Renal cortex interstitium (tissue), 11 donors: ENCODE measurements at regions not wholly inside any gene's neighbourhood (a gene's known extent, or its start where the extent isn't known, plus 50 kb on each side); places are given as distances from the start of the nearest gene placed in this dataset.
"Not testable (repeated sequence)": the region's sequence is repeated elsewhere in the genome, so short reads cannot be mapped to it uniquely, and the experiment has no call there.

ENCODE experiments used
- DNase-seq, 11 donors: peaks; one replicate each; pipeline ENCODE4 v3.0.0-alpha.2; 2013; ENCODE audit warnings: low read depth in 9 of 11, low spot score in 4 of 11; ENCODE audit errors: extremely low read depth in 1 of 11

DNA sequence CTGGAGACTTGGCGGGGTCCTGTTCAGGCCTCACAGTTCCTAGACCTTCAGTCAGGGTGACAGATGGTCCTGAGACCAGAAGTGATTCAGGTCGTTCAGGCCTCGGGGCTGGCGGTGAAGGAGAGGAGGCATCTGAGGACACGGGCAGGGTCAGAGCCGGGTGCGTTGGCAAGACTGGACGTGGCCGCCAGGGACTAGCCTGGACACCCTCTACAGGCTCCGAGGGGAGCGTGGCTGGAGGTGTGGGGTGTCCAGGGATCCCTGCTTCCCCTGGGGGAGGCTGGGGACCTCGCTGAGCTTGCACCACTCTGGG is 64.0 kb upstream of the TARDBP start:
- DNase-seq, result no peak

DNA sequence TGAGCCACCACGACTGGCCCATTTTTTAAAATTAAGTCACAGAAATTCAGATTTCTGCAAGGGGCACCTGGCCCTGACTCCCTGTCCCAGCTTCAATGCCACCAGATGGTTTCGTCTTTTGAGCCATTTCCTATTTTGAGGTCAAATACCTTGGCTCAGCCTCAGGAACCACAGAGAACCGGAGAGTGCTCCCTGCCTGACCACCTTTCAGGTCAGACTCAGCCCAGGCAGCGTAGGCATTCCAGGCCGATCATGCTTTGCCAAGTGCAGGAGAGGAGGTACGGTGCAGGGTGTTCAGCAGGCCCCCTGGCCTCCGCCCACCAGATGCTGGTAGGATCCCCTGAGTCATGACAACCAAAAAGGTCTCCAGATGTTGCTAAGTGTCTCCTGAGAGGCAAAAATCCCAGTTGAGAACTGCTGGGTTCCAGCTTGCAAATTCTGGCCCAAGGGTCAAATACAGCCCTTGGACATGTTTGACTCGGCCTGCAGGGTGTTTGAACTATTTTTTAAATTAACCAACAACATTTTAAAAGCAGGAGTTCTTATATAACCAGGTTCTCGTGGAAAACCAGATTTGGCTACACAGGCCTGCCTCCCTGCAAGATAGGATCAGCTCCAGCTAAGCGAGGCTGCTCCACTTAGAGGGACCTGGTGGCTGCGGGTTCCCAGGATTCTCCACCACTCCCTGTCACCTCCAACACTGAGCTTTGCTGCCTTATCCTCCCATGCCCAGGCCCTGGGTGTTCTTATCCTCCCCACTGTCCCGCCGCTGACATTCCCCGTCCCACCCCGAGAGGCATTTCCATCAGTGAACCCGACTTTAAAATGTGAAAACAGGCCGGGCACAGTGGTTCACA is 61.9 kb upstream of the TARDBP start:
- no peak for DNase-seq

DNA sequence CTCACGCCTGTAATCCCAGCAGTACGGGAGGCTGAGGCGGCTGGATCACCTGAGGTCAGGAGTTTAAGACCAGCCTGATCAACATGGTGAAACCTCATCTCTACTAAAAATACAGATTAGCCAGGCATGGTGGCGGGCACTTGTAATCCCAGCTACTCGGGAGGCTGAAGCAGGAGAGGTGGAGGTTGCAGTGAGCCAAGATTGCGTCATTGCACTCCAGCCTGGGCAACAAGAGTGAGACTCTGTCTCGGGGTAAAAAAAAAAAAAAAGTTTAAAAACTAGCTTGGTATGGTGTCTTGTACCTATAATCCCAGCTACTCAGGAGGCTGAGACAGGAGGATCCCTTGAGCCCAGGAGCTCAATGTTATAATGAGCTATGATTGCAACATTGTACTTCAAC is 61.2 kb upstream of the TARDBP start:
- DNase-seq, result not testable (repeated sequence)

DNA sequence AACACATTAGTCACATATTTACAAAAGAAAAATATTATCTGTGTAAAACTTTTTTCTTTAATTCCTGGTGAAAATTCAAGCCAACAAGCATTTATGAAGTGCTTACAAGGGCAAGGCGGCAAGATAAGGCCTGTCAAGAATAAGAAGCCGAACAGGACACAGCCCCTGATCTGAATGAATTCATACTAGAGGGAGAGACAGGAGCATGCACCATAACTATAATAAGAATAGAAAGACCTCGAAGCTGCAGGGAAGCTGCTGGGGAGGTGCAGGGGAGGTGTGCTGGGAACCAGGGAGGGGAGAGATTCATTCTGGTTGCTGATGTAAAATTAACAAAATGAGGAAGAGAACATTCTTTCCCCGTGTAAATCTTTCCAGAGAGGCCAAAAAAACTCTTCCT is 60.5 kb upstream of the TARDBP start:
- DNase-seq, result no peak

DNA sequence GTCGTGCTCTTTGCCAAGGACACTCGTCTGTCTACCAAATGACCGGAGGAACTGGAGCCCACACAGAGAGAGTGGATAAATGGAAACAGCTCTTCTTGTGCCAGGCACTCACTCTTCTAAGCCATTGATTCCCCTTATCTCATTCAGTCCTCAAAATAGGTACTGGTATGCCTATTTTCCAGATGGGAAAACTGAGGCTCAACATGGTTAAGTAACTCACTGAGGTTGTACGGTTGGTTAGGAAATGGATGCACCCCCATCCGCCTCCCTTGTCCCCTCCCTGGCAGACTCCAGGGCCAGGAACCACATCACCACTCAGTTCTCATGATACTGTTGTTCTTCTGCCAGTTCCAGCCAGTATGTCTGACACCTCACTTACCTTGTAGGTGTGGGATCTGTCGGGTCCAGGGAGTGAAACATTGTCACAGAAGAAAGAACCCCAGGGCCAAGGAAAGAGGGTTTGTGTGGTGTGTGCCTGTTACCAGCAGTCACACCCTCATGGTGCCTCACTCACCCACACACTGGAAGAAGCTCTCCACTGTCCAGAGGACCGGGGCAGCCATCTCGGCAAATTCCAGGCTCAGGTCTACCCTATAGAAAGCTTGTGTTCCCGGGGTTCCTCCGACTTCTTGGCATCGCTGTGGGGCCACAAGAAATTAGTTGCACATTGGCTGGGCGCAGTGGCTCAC is 58.8 kb upstream of the TARDBP start:
- DNase-seq, result no peak

DNA sequence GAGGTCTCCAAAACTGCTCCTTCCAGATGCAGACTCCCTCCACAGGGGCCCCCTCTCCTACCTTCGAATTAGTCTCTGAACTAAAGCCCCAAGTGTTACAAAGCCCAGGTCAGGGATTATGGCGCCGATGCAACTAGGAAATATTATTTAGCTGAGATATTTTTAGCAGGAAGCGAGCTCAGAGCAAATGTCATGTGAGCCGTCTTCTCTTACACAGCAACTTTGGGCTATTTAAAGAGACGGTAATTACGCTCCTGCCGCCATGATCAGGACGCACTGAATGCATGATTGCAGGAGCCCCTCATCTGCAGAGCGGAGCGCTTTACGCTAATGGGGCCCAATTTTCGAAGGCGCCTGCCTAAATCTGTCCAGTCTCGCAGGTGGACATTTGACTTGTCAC is 55.3 kb upstream of the TARDBP start:
- DNase-seq, result no peak

DNA sequence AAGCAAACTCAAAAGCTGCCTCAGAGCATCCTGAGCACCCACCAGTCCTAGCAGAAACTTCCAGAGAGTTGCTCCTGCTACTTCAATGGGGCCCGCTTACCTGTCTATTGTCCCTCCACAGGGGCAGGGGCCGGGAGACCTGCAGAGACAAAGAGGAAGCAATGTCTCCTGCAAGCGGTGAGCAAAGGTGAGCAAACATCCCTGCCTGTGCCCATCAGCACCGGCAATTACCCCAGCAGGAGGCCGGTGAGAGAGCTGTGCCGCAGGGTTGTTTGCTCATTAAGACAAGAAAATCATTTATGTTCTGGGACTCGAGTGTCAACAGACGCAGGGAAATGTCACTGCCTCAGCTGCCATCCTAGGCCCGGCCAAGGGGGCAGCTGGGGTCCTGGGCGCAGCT is 53.8 kb upstream of the TARDBP start:
- no peak for DNase-seq

DNA sequence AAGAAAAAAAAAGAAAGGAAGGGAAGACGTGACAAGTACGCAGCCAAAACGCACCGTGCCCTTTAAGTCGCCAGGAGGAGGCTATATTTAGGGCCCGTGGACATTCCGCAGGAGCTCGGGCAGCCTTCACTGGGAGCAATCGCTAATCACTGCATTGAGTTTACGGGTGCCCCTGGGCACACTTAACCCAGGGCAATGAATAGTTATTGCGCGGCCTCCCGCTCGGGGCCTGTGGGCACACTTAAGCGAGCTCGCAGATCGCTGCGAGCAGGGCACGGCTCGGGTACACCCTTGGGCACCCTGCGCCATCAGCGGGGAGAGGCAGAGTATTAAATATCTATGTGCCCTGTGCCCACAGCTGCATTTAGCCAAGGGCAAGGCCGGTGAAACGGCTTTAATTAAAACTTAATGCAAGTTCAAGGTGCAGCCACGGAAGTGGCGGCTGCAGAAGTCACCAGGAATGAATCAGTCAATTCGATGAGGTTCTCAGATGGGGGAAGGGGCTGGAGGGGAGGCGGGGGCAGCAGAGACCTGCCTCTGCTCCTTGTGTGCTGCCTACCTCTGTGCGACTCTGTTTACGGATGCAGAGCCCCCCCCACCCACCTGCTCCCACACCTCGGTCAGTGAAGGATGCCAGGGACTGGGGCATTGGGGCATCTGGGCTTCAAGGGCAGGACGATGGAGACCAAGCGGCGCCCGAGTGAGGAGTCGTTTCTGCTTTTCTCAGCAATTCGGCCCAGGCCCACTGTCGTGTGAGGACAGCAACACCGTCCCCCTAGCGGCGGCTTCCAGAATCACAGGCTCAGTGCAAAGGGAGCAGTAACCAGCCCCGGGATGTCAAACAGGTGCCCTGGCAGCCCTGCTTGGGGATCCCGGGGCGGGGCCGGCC is 51.8 kb upstream of the TARDBP start:
- DNase-seq, result peak in 8 of 11 donors; percentile 62 to 78 (median 71)

DNA sequence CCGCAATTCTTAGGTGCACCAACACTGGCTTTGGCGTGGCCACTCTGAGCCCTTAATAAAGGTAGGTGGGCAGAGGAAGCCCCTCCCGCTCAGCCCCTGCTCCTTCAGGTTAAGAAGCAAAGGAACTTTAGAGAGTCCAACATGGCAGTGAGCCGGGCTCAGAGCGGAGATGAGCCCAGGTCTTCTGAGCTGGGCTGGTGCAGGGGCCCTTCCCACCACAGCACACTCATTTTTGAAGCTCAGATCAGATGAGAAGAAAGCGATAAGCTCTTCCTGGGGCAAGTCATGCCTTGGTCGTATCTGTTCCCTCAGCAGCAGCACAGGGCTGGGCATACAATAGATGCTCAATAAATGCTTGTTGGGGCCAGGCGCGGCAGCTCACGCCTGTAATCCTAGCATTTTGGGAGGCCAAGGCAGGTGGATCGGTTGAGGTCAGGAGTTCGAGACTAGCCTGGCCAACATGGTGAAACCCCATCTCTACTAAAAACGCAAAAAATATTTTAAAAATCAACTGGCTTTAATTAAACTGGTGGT is 51.1 kb upstream of the TARDBP start:
- no peak for DNase-seq

DNA sequence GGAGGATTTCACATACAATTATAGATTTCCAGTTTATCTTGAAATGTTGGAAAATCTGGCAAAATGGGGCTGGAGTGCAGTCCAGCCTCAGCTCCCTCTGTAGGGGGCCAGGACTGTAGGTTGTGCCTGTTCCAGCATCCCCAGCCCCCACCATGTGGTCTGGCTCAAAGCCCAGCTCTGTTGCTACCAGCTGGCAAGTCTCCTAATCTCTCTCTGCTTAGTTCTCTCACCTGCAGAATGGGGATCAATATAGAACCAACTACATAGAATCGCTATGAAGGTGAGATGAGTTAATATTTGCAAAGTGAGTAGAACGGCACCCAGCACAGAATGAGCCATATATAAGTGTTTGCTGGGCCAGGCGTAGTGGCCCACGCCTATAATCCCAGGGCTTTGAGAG is 50.0 kb upstream of the TARDBP start:
- DNase-seq, result no peak
